ENCODE measurements at regions not wholly inside any gene's neighbourhood (a gene's known extent, or its start where the extent isn't known, plus 50 kb on each side); places are given as distances from the start of the nearest gene placed in this dataset.

GRCh38 chr11:134757633-134758032, 345.6 kb upstream of the B3GAT1 start:
- Histone ChIP-seq H3K9me3 (ENCODE audit: control insufficient read depth, low read depth, low read length) (no peaks in the 10 kb centered on the region), H2BK5ac (ENCODE audit: insufficient read length, low read length) (no peak overlapping the region), H3K4ac (ENCODE audit: low read depth, low read length) (no peak overlapping the region), H4K91ac (ENCODE audit: insufficient read length, low read depth, low read length) (no peak overlapping the region), H3K27ac (ENCODE audit: insufficient read length, low read depth, low read length) (no peak overlapping the region), H4K20me1 (ENCODE audit: control insufficient read depth, insufficient read depth, insufficient read length) (no peaks in the 10 kb centered on the region), H3K23ac (ENCODE audit: insufficient read length, low read depth, low read length) (no peak overlapping the region), H3K56ac (ENCODE audit: insufficient read length, low read depth, low read length) (no peak overlapping the region), H2BK20ac (ENCODE audit: low read depth, low read length, poor library complexity, severe bottlenecking) (no peak overlapping the region), H2AFZ (ENCODE audit: low read length) (no peak overlapping the region), H3K79me2 (ENCODE audit: insufficient read depth, low read length) (no peaks in the 10 kb centered on the region), H3T11ph (ENCODE audit: low read length) (no peak overlapping the region), H3K4me1 (ENCODE audit: insufficient read depth, low read length) (no peaks in the 10 kb centered on the region), H2AK5ac (ENCODE audit: insufficient read length, low read length) (no peak overlapping the region), H3K9ac (ENCODE audit: extremely low read depth, insufficient read length, low read length) (no peak overlapping the region), H2BK120ac (ENCODE audit: low read depth, low read length, poor library complexity, severe bottlenecking) (no peak overlapping the region), H2BK15ac (ENCODE audit: low read depth, low read length) (no peak overlapping the region), H3K18ac (ENCODE audit: insufficient read length, low read depth, low read length) (no peak overlapping the region), H3K14ac (ENCODE audit: insufficient read depth, low read length) (no peak overlapping the region), H3K23me2 (ENCODE audit: insufficient read length, low read depth, low read length, poor library complexity, severe bottlenecking) (no peaks in the 10 kb centered on the region), H2BK12ac (ENCODE audit: insufficient read length, low read depth, low read length) (no peak overlapping the region), H4K5ac (ENCODE audit: insufficient read length, low read depth, low read length) (no peak overlapping the region), H3K27me3 (ENCODE audit: insufficient read depth, low read length) (no peaks in the 10 kb centered on the region), H4K8ac (replicated peaks; ENCODE audit: insufficient read length, low read depth, low read length) (no peak overlapping the region), H3K4me2 (ENCODE audit: insufficient read depth, insufficient read length, low read length) (no peak overlapping the region), H3K79me1 (ENCODE audit: insufficient read depth, low read depth, low read length, poor library complexity, severe bottlenecking) (no peaks in the 10 kb centered on the region)
- peaks cover 10 to 12% of the 10 kb centered on the region in 2 experiments for H3K4me1 Mint-ChIP-seq
- 0 out of 5 replicates have a peak, but pooled peaks cover 0 to 2% of the 10 kb centered on the region in 2 experiments for H3K9me3 Mint-ChIP-seq
- H3K27ac Mint-ChIP-seq = no peak overlapping the region
- no peaks in the 10 kb centered on the region; a peak in 2 of 7 replicates for H3K36me3 Mint-ChIP-seq (ENCODE audit: insufficient read depth in 1 of 3, low read depth in 3 of 3)
- WGBS (ENCODE audit: extremely low coverage, insufficient read length, low lambda C conversion rate) = no CpG with 5 or more reads among the region's 3 CpGs
- H3K4me3 Mint-ChIP-seq = no peak overlapping the region
- peaks cover 21% of the 10 kb centered on the region for H3K27me3 Mint-ChIP-seq (ENCODE audit: low read depth)
- DNase-seq = no peak
- no peak for TF ChIP-seq CTCF (conservative IDR thresholded peaks at IDR 0.05)
